ENCODE measurements at regions not wholly inside any gene's neighbourhood (a gene's known extent, or its start where the extent isn't known, plus 50 kb on each side); places are given as distances from the start of the nearest gene placed in this dataset.

DNA sequence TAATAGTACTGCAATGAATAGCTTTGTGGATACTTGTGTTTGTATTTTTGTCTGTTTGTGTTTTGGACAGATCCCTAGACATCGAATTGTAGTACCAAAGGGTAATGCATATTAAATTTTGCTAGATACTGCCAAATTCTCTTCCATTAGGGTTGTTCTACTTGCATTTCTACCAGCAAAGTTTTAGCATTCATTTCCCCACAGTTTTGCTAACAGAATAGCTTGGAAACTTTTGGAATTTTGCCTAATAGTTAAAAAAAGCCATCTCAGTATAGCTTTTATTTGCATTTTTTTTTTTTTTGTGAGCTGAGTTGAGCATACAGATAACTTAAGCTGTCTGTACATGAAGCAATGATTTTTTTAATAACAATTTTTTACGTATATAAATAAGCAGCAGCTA, 1084.9 kb downstream of the ADGRL3 start:
- TF ChIP-seq, protein P1, sequence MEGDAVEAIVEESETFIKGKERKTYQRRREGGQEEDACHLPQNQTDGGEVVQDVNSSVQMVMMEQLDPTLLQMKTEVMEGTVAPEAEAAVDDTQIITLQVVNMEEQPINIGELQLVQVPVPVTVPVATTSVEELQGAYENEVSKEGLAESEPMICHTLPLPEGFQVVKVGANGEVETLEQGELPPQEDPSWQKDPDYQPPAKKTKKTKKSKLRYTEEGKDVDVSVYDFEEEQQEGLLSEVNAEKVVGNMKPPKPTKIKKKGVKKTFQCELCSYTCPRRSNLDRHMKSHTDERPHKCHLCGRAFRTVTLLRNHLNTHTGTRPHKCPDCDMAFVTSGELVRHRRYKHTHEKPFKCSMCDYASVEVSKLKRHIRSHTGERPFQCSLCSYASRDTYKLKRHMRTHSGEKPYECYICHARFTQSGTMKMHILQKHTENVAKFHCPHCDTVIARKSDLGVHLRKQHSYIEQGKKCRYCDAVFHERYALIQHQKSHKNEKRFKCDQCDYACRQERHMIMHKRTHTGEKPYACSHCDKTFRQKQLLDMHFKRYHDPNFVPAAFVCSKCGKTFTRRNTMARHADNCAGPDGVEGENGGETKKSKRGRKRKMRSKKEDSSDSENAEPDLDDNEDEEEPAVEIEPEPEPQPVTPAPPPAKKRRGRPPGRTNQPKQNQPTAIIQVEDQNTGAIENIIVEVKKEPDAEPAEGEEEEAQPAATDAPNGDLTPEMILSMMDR (IDR thresholded peaks at IDR 0.05), result no peak
- TF ChIP-seq POLR2A (IDR thresholded peaks at IDR 0.05), result no peak
- no peak for TF ChIP-seq POLR2AphosphoS5 (IDR thresholded peaks at IDR 0.05)
